Transverse colon (tissue), 4 donors: ENCODE measurements at regions not wholly inside any gene's neighbourhood (a gene's known extent, or its start where the extent isn't known, plus 50 kb on each side); places are given as distances from the start of the nearest gene placed in this dataset.

Experiments used
- DNase-seq: peaks from one replicate; pipeline ENCODE4 v3.0.0-alpha.2; 2019
- H3K27ac ChIP-seq, 4 donors: fragments of 200-600 bp; sonication (generic); 2 replicates each; pipeline ENCODE4 v1.5.1; 2016 to 2018; ENCODE audit warnings: inconsistent platforms in 4 of 4
- H3K27me3 ChIP-seq: fragments of 200-600 bp; sonication (generic); 2 replicates; pipeline ENCODE4 v1.5.1; 2017; ENCODE audit warnings: inconsistent platforms
- H3K36me3 ChIP-seq, 4 donors: fragments of 200-600 bp; sonication (generic); 2 replicates each; pipeline ENCODE4 v1.5.1; 2017 to 2019; ENCODE audit warnings: inconsistent platforms in 4 of 4
- H3K4me1 ChIP-seq, 4 donors: fragments of 200-600 bp; sonication (generic); 2 replicates each; pipeline ENCODE4 v1.5.1; 2017 to 2020; ENCODE audit warnings: inconsistent platforms in 4 of 4
- H3K4me3 ChIP-seq, 4 donors: fragments of 200-600 bp; sonication (generic); 1 replicate in 1 of 4; 2 replicates in 3 of 4; pipeline versions ENCODE4 v1.5.1 to v1.6.1; 2017 to 2019; ENCODE audit warnings: inconsistent platforms in 4 of 4
- H3K9me3 ChIP-seq, 2 donors: fragments of 200-600 bp; sonication (generic); 2 replicates each; pipeline ENCODE4 v1.5.1; 2017 to 2019; ENCODE audit warnings: inconsistent platforms in 2 of 2
- EP300 ChIP-seq: sonication (generic); formaldehyde crosslinking; IDR thresholded peaks from one replicate; pipeline ENCODE4 v1.6.1; 2017; ENCODE audit warnings: antibody characterized with exemption, low read depth
- POLR2A ChIP-seq: fragments of 450-650 bp; IDR thresholded peaks from one replicate; pipeline ENCODE4 v1.6.1; 2016; ENCODE audit warnings: antibody characterized with exemption, mild to moderate bottlenecking, moderate library complexity
- POLR2AphosphoS5 ChIP-seq, 3 donors: sonication (generic); formaldehyde crosslinking; IDR thresholded peaks; one replicate each; pipeline ENCODE4 v1.6.1; 2016; ENCODE audit warnings: antibody characterized with exemption in 3 of 3
- WGBS, 2 donors: methylation state at CpG; one replicate each; pipeline ENCODE4 v1.1.5; 2018; ENCODE audit warnings: low coverage in 1 of 2; 5-methylcytosine and 5-hydroxymethylcytosine counted together
- in situ Hi-C, 4 donors: fragments of 200-750 bp; cut with MboI; loops; one replicate each; pipeline versions ENCODE4 v1.15.0 to v1.15.1; 2017; ENCODE audit warnings: low sequenced_read_pairs in 3 of 4, low pct_ligation_motif_present in 1 of 4, low pct_unique_long_range_greater_than_20kb in 1 of 4
- intact Hi-C: fragments of 100-400 bp; cut with DNase I; formaldehyde crosslinking; loops from one replicate; pipeline ENCODE4 v1.15.1; 2023; ENCODE audit warnings: low total_unique reads
- TF ChIP-seq, protein P1 (sequence below), 5 experiments: fragments of 200-600 bp in 3 of 5; fragments of 450-650 bp in 2 of 5; sonication (generic) in 3 of 5; IDR thresholded peaks; 1 replicate in 2 of 5; 2 replicates in 3 of 5; pipeline ENCODE4 v1.5.1; 2016 to 2017; ENCODE audit warnings: antibody characterized with exemption in 5 of 5, inconsistent platforms in 3 of 5, mild to moderate bottlenecking in 2 of 5, moderate library complexity in 1 of 5

DNA sequence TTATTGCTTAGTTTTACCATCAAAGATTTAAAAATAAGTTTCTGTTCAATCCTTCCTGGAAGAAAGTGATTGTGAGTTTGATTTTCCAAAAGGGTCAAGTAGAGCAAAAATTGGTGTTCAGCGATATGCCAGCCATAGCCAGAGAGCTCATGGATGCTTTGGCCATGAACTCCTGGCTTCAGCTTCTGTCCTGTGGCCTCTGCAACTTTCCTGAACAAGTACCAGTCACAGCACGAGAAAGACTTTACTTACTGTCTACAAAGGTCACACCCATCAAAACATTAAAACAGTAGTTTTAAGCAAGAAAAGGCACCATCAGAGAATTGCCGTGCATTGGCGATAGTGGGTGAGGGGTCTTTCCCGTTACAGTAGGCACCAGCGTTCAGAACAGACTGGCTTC lies 753.0 kb upstream of the SGCG start:
- H3K27ac ChIP-seq = no peak overlapping the region
- WGBS, 2 donors = 80 to 83% methylated on average over 4 to 6 of the region's 6 CpGs

GRCh38 chr13:22428188-22428828 lies 752.5 kb upstream of the SGCG start:
- intact Hi-C loops (no loop called here), in situ Hi-C loops (no loop called here)
- 70 to 74% methylated on average over 9 to 10 of the region's 10 CpGs for WGBS, 2 donors
- no peak overlapping the region for H3K4me3 ChIP-seq
- no peaks in the 10 kb centered on the region for H3K27me3 ChIP-seq
- TF ChIP-seq POLR2AphosphoS5 (IDR thresholded peaks at IDR 0.05) = no peak
- TF ChIP-seq EP300 = no peak
- TF ChIP-seq, protein P1, sequence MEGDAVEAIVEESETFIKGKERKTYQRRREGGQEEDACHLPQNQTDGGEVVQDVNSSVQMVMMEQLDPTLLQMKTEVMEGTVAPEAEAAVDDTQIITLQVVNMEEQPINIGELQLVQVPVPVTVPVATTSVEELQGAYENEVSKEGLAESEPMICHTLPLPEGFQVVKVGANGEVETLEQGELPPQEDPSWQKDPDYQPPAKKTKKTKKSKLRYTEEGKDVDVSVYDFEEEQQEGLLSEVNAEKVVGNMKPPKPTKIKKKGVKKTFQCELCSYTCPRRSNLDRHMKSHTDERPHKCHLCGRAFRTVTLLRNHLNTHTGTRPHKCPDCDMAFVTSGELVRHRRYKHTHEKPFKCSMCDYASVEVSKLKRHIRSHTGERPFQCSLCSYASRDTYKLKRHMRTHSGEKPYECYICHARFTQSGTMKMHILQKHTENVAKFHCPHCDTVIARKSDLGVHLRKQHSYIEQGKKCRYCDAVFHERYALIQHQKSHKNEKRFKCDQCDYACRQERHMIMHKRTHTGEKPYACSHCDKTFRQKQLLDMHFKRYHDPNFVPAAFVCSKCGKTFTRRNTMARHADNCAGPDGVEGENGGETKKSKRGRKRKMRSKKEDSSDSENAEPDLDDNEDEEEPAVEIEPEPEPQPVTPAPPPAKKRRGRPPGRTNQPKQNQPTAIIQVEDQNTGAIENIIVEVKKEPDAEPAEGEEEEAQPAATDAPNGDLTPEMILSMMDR (IDR thresholded peaks at IDR 0.05) = no peak
- TF ChIP-seq POLR2A = no peak
- DNase-seq = no peak
- no peak overlapping the region for H3K27ac ChIP-seq
- no peaks in the 10 kb centered on the region for H3K36me3 ChIP-seq
- no peaks in the 10 kb centered on the region for H3K9me3 ChIP-seq
- no peaks in the 10 kb centered on the region for H3K4me1 ChIP-seq

More for the DNA sequence above, 753.0 kb upstream of the SGCG start:
- no peaks in the 10 kb centered on the region for H3K4me1 ChIP-seq
- H3K27me3 ChIP-seq = no peaks in the 10 kb centered on the region
- TF ChIP-seq, protein P1 (IDR thresholded peaks at IDR 0.05) = no peak
- TF ChIP-seq POLR2AphosphoS5 (IDR thresholded peaks at IDR 0.05) = no peak
- no peak for TF ChIP-seq EP300
- no peak for TF ChIP-seq POLR2A
- intact Hi-C loops = no loop called here
- DNase-seq = no peak
- H3K9me3 ChIP-seq = no peaks in the 10 kb centered on the region
- in situ Hi-C loops = no loop called here
- no peak overlapping the region for H3K4me3 ChIP-seq
- H3K36me3 ChIP-seq = no peaks in the 10 kb centered on the region

GRCh38 chr13:22432690-22433089 lies 748.1 kb upstream of the SGCG start:
- Histone ChIP-seq H3K36me3 (no peaks in the 10 kb centered on the region), H3K4me1 (no peaks in the 10 kb centered on the region), H3K27me3 (no peaks in the 10 kb centered on the region), H3K27ac (no peak overlapping the region), H3K4me3 (no peak overlapping the region), H3K9me3 (no peaks in the 10 kb centered on the region)
- intact Hi-C loops (no loop called here), in situ Hi-C loops (no loop called here)
- DNase-seq = no peak
- TF ChIP-seq POLR2AphosphoS5 (IDR thresholded peaks at IDR 0.05) (no peak), EP300 (no peak), POLR2A (no peak)
- TF ChIP-seq, protein P1 (IDR thresholded peaks at IDR 0.05) = no peak

DNA sequence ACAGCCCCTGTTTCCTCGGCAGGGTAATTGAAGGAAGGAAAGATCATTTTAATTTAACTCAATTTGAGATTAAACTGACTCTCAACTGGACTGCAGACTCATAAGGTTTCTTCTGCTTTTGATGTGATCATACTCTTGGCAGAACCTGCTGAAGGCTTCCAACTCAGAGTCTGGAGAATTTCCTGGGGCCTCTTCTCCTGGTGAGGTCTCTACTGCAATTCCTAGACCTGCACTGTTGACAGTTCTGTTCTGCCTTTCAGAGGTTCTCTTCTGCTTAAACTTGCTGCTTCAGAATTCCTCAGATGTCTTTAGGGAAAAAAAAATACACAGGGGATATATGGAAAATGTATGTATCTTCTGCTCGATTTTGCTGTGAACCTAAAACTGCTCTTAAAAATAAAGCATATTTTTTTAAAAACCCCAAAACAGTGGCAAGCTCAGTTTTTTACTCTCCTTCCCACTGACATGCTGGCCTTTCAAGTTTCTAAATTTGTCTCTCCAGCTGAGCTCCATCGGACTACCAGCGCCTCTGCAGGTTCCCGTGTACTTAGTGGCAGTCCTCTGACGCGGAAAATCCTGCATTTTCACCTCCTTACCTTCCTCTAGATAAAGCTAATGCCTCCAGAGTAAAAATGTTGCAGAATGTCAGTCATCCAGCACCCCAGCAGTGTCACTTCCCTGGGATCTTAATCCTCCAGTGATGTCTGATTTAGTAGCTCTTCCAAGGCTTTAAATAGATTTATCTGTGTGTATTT lies 733.5 kb upstream of the SGCG start:
- no peak for DNase-seq
- H3K27ac ChIP-seq = no peak overlapping the region
- no peak overlapping the region for H3K4me3 ChIP-seq
- WGBS, 2 donors = 55 to 59% methylated on average over 7 of the region's 7 CpGs
- peaks cover 0 to 5% (median 2%) of the 10 kb centered on the region in 4 donors for H3K4me1 ChIP-seq
- TF ChIP-seq POLR2A (no peak), EP300 (no peak)
- TF ChIP-seq, protein P1 (IDR thresholded peaks at IDR 0.05) = no peak
- H3K27me3 ChIP-seq = no peaks in the 10 kb centered on the region
- no peaks in the 10 kb centered on the region for H3K9me3 ChIP-seq
- in situ Hi-C loops = no loop called here
- intact Hi-C loops = no loop called here
- no peaks in the 10 kb centered on the region for H3K36me3 ChIP-seq
